ENCODE measurements at regions not wholly inside any gene's neighbourhood (a gene's known extent, or its start where the extent isn't known, plus 50 kb on each side); places are given as distances from the start of the nearest gene placed in this dataset.

DNA sequence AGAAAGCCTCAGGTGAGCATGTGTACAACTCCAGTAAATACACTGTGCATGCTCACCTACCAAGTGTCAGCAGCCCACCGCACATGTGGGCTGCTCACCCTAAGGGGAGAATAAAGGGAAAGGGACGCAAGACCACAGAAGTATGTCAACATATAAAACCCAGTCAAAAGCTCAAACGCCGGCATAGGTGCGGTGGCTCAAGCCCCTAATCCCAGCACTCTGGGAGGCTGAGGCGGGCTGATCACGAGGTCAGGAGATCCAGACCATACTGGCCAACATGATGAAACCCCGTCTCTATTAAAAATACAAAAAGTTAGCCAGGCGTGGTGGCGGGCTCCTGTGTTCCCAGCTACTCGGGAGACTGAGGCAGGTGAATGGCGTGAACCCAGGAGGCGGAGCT is 732.1 kb downstream of the ZPLD1 start:
- ChIA-PET CTCF (no interaction called here), POLR2A (ENCODE audit: low non-redundant PET) (no interaction called here)
- TF ChIP-seq, protein P1, sequence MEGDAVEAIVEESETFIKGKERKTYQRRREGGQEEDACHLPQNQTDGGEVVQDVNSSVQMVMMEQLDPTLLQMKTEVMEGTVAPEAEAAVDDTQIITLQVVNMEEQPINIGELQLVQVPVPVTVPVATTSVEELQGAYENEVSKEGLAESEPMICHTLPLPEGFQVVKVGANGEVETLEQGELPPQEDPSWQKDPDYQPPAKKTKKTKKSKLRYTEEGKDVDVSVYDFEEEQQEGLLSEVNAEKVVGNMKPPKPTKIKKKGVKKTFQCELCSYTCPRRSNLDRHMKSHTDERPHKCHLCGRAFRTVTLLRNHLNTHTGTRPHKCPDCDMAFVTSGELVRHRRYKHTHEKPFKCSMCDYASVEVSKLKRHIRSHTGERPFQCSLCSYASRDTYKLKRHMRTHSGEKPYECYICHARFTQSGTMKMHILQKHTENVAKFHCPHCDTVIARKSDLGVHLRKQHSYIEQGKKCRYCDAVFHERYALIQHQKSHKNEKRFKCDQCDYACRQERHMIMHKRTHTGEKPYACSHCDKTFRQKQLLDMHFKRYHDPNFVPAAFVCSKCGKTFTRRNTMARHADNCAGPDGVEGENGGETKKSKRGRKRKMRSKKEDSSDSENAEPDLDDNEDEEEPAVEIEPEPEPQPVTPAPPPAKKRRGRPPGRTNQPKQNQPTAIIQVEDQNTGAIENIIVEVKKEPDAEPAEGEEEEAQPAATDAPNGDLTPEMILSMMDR (conservative IDR thresholded peaks at IDR 0.05; ENCODE audit: low read depth): no peak
- no peak for DNase-seq (ENCODE audit: low spot score)
- H3K27ac ChIP-seq: no peak overlapping the region

DNA sequence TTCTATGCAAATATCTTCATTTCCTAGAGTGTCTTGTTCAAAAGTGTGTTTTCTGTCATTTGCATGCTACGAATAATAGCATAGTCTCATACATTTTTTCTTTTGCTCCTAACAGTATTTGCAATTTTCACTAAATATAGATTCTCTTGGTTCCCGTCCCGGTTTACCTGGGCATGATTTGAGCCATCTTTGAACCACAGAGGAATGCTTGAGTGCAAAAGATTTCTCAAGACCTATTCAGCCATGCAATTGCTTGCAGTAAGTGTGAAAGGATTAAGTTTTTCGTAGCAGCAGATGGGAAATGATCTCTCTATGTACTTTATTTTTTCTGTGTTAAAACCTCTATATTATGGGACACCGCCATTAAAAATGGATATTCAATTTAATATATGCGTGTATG is 733.0 kb downstream of the ZPLD1 start:
- H3K27ac ChIP-seq: no peak overlapping the region
- TF ChIP-seq, protein P1 (conservative IDR thresholded peaks at IDR 0.05; ENCODE audit: low read depth): no peak
- ChIA-PET POLR2A (ENCODE audit: low non-redundant PET) (no interaction called here), CTCF (no interaction called here)
- DNase-seq (ENCODE audit: low spot score): no peak

- no peak overlapping the region for H3K27ac ChIP-seq
- DNase-seq (ENCODE audit: low spot score): no peak
- TF ChIP-seq, protein P1 (conservative IDR thresholded peaks at IDR 0.05; ENCODE audit: low read depth): no peak
- POLR2A ChIA-PET (ENCODE audit: low non-redundant PET): no interaction called here
- CTCF ChIA-PET: no interaction called here
Observed at GRCh38 chr3:103169289-103169688, 734.5 kb downstream of the ZPLD1 start.

DNA sequence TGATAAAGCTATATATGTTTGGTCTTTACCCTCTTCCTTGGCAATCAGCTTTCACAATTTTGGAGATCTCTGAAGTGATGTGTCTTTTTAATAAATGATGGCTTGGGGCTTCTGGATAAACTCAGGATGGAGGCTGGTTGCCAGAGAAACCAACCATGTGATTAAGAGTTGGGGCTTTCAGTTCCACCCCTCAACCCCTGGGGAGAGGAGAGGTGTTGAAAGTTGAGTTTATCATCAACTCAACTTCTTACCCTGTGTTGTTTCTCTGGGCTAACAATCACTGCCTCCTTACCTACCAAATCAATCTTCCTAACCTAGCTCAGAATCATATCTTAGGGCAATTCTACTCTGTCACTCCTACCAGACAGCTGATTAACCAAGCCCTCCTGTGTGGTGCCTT is 735.8 kb downstream of the ZPLD1 start:
- POLR2A ChIA-PET (ENCODE audit: low non-redundant PET): no interaction called here
- TF ChIP-seq, protein P1 (conservative IDR thresholded peaks at IDR 0.05; ENCODE audit: low read depth): no peak
- no peak for DNase-seq (ENCODE audit: low spot score)
- CTCF ChIA-PET: no interaction called here
- H3K27ac ChIP-seq: no peak overlapping the region

GRCh38 chr3:103173940-103174339 is 739.1 kb downstream of the ZPLD1 start:
- no peak overlapping the region for H3K27ac ChIP-seq
- ChIA-PET POLR2A (ENCODE audit: low non-redundant PET) (no interaction called here), CTCF (no interaction called here)
- TF ChIP-seq, protein P1 (conservative IDR thresholded peaks at IDR 0.05; ENCODE audit: low read depth): no peak
- DNase-seq (ENCODE audit: low spot score): no peak

DNA sequence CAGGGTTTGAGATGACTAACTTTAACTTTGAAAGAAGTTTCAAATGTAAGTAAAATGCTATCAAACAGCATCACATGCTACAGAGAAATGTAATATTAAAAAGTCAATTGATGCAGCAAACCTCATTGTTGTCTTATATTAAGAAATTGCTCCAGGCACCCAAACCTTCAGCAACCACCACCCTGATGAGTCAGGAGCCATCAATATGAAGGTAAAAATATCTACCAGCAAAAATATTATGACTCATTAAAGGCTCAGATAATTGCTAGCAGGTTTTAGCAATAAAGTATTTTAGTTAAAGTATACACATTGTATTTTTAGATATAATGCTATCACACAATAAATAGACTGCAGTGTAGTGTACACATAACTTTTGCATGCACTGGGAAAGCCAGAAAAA is 746.3 kb downstream of the ZPLD1 start:
- peak; percentile 19 for DNase-seq (ENCODE audit: low spot score)
- ChIA-PET CTCF (no interaction called here), POLR2A (ENCODE audit: low non-redundant PET) (no interaction called here)
- H3K27ac ChIP-seq: no peak overlapping the region
- TF ChIP-seq, protein P1 (conservative IDR thresholded peaks at IDR 0.05; ENCODE audit: low read depth): no peak

GRCh38 chr3:103184772-103185171 is 750.0 kb downstream of the ZPLD1 start:
- ChIA-PET CTCF (no interaction called here), POLR2A (ENCODE audit: low non-redundant PET) (no interaction called here)
- no peak overlapping the region for H3K27ac ChIP-seq
- no peak for DNase-seq (ENCODE audit: low spot score)
- TF ChIP-seq, protein P1 (conservative IDR thresholded peaks at IDR 0.05; ENCODE audit: low read depth): no peak
